ENCODE measurements at regions not wholly inside any gene's neighbourhood (a gene's known extent, or its start where the extent isn't known, plus 50 kb on each side); places are given as distances from the start of the nearest gene placed in this dataset.

DNA sequence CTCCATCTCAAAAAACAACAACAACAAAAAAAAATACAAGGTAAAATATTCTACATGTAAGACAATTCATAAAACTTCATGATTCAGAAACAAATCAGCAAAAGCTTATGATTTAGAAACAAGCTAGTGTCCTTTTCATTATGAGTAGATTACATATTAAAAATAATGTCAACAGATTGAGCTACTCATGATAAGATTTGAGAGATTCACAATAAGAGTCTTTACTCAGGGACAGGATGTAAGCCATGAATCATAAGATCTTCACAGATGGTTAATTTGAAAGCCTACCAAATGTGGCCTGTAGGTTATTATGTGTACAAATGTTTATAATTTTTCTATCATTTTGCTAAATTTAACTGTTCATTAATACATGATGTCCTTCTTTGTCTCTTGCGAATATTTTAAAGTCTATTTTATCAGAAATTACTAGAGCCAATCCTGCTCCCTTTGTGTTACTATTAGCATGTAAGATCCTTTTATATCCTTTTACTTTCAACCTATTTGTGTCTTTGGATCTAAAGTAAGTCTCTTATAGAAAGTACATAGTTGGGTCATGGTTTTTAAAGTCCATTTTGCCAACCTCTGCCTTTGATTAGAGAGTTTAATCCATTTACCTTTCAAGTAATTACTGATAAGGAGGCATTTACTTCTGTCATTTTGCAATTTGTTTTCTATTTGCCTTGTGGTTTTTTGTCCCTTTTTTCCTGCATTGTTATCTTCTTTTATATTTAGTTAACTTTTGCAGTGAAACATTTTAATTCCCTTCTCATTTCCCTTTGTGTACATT lies 68.3 kb upstream of the RXFP2 start:
- H3K27ac ChIP-seq (ENCODE audit: insufficient read depth, low read depth, low read length), result no peak overlapping the region
- H3K79me2 ChIP-seq (ENCODE audit: control insufficient read depth, insufficient read depth, low read length), result no peaks in the 10 kb centered on the region
- H3K4me1 ChIP-seq (ENCODE audit: control insufficient read depth, extremely low read depth, insufficient read depth, low read length), result no peaks in the 10 kb centered on the region
- dilution Hi-C loops (cut with MboI; ENCODE audit: extremely low pct_ligation_motif_present, low sequenced_read_pairs), result no loop called here
- FAIRE-seq (no peak), DNase-seq (ENCODE audit: low read depth, low spot score) (no peak)
- H3K9me1 ChIP-seq (replicated peaks; ENCODE audit: control insufficient read depth, extremely low read depth, insufficient read depth, low read length), result no peaks in the 10 kb centered on the region
- no peaks in the 10 kb centered on the region for H3K36me3 ChIP-seq (ENCODE audit: control insufficient read depth in 2 of 2, extremely low read depth in 1 of 2, insufficient read depth in 2 of 2, low read length in 2 of 2)
- H3K4me3 ChIP-seq (replicated peaks in 1 of 3; ENCODE audit: insufficient read depth in 1 of 3, low read depth in 1 of 3, low read length in 3 of 3), result no peak overlapping the region
- no peaks in the 10 kb centered on the region for H3K9me3 ChIP-seq (replicated peaks; ENCODE audit: control insufficient read depth, insufficient read depth, low read length)
- BruUV-seq (replicated peaks), result no TSS peak
- no peak overlapping the region for H3K4me2 ChIP-seq (ENCODE audit: insufficient read depth, low read length)
- CTCF ChIA-PET, result interaction anchor here (1.9 kb wide), 1 partner anchor 133 kb away, joined by 9 read pairs; no protein-coding TSS in a partner anchor
- no peaks in the 10 kb centered on the region for H3K27me3 ChIP-seq (ENCODE audit: control insufficient read depth in 2 of 2, insufficient read depth in 2 of 2, low read length in 2 of 2)
- no peak overlapping the region for H2AFZ ChIP-seq (ENCODE audit: low read depth, low read length)
- intact Hi-C loops (cut with micrococcal nuclease), result no loop called here
- POLR2A ChIA-PET, result no interaction called here
- H4K20me1 ChIP-seq (replicated peaks; ENCODE audit: control insufficient read depth, extremely low read depth, insufficient read depth, low read length), result no peaks in the 10 kb centered on the region
- no peak overlapping the region for H3K9ac ChIP-seq (replicated peaks; ENCODE audit: extremely low read depth, insufficient read depth, low read length)
- no peak for TF ChIP-seq POLR2AphosphoS5 (IDR thresholded peaks at IDR 0.05; ENCODE audit: insufficient read depth, low read depth, low read length)
- no peak for TF ChIP-seq POLR2A (IDR thresholded peaks at IDR 0.05; ENCODE audit: low read depth, low read length)
- TF ChIP-seq MAX (IDR thresholded peaks at IDR 0.05; ENCODE audit: insufficient read depth, insufficient read length), result no peak
- TF ChIP-seq EZH2 (IDR thresholded peaks at IDR 0.05; ENCODE audit: borderline replicate concordance, low read depth, low read length, severe bottlenecking), result no peak
- TF ChIP-seq CTCF (IDR thresholded peaks at IDR 0.05; ENCODE audit: extremely low read depth in 1 of 2, insufficient read depth in 1 of 2, low read depth in 1 of 2, low read length in 2 of 2), result no peak
- no peak for TF ChIP-seq MYC (IDR thresholded peaks at IDR 0.05; ENCODE audit: low read depth, low read length)
- no peak for TF ChIP-seq JUN (IDR thresholded peaks at IDR 0.05; ENCODE audit: borderline replicate concordance, insufficient read depth, insufficient read length, low read depth)

All from endothelial cell of umbilical vein (primary cell).